ENCODE measurements at regions not wholly inside any gene's neighbourhood (a gene's known extent, or its start where the extent isn't known, plus 50 kb on each side); places are given as distances from the start of the nearest gene placed in this dataset.

- DNase-seq = no peak
- H3K27ac ChIP-seq (ENCODE audit: low read length) = no peak overlapping the region
- H3K4me3 ChIP-seq (ENCODE audit: low read length) = no peak overlapping the region
- H3K4me1 ChIP-seq (ENCODE audit: control insufficient read depth, insufficient read depth, low read length) = no peaks in the 10 kb centered on the region
- H3K9me3 ChIP-seq (replicated peaks; ENCODE audit: control insufficient read depth, low read depth, low read length) = no peaks in the 10 kb centered on the region
- WGBS (ENCODE audit: insufficient coverage) = 67% methylated on average over 1 of the region's 1 CpG
- no peaks in the 10 kb centered on the region for H3K36me3 ChIP-seq (ENCODE audit: control insufficient read depth, insufficient read depth, low read length)
- no peaks in the 10 kb centered on the region for H3K27me3 ChIP-seq (ENCODE audit: control insufficient read depth, insufficient read depth, low read length)
Observed at GRCh38 chr1:208433086-208433485, 188.9 kb upstream of the PLXNA2 start.

GRCh38 chr1:208433971-208434370 lies 189.8 kb upstream of the PLXNA2 start:
- DNase-seq = no peak
- Histone ChIP-seq H3K4me1 (ENCODE audit: control insufficient read depth, insufficient read depth, low read length) (no peaks in the 10 kb centered on the region), H3K27me3 (ENCODE audit: control insufficient read depth, insufficient read depth, low read length) (no peaks in the 10 kb centered on the region), H3K4me3 (ENCODE audit: low read length) (no peak overlapping the region), H3K27ac (ENCODE audit: low read length) (no peak overlapping the region), H3K36me3 (ENCODE audit: control insufficient read depth, insufficient read depth, low read length) (no peaks in the 10 kb centered on the region), H3K9me3 (replicated peaks; ENCODE audit: control insufficient read depth, low read depth, low read length) (no peaks in the 10 kb centered on the region)
- WGBS (ENCODE audit: insufficient coverage) = 50% methylated on average over 3 of the region's 4 CpGs

- Histone ChIP-seq H3K9me3 (replicated peaks; ENCODE audit: control insufficient read depth, low read depth, low read length) (no peaks in the 10 kb centered on the region), H3K4me1 (ENCODE audit: control insufficient read depth, insufficient read depth, low read length) (no peaks in the 10 kb centered on the region), H3K4me3 (ENCODE audit: low read length) (no peak overlapping the region), H3K36me3 (ENCODE audit: control insufficient read depth, insufficient read depth, low read length) (no peaks in the 10 kb centered on the region), H3K27me3 (ENCODE audit: control insufficient read depth, insufficient read depth, low read length) (no peaks in the 10 kb centered on the region), H3K27ac (ENCODE audit: low read length) (no peak overlapping the region)
- DNase-seq = no peak
- WGBS (ENCODE audit: insufficient coverage) = 24% methylated on average over 2 of the region's 3 CpGs
Observed at GRCh38 chr1:208437401-208437800, 193.2 kb upstream of the PLXNA2 start.

- Histone ChIP-seq H3K27me3 (ENCODE audit: control insufficient read depth, insufficient read depth, low read length) (no peaks in the 10 kb centered on the region), H3K4me3 (ENCODE audit: low read length) (no peak overlapping the region), H3K9me3 (replicated peaks; ENCODE audit: control insufficient read depth, low read depth, low read length) (no peaks in the 10 kb centered on the region), H3K36me3 (ENCODE audit: control insufficient read depth, insufficient read depth, low read length) (no peaks in the 10 kb centered on the region), H3K27ac (ENCODE audit: low read length) (no peak overlapping the region), H3K4me1 (ENCODE audit: control insufficient read depth, insufficient read depth, low read length) (no peaks in the 10 kb centered on the region)
- no CpG with 5 or more reads among the region's 2 CpGs for WGBS (ENCODE audit: insufficient coverage)
- no peak for DNase-seq
Observed at GRCh38 chr1:208438112-208438699, 194.0 kb upstream of the PLXNA2 start.

- no peak for DNase-seq
- H3K4me3 ChIP-seq (ENCODE audit: low read length) = no peak overlapping the region
- WGBS (ENCODE audit: insufficient coverage) = 55% methylated on average over 6 of the region's 7 CpGs
- no peaks in the 10 kb centered on the region for H3K9me3 ChIP-seq (replicated peaks; ENCODE audit: control insufficient read depth, low read depth, low read length)
- H3K36me3 ChIP-seq (ENCODE audit: control insufficient read depth, insufficient read depth, low read length) = no peaks in the 10 kb centered on the region
- no peak overlapping the region for H3K27ac ChIP-seq (ENCODE audit: low read length)
- H3K27me3 ChIP-seq (ENCODE audit: control insufficient read depth, insufficient read depth, low read length) = no peaks in the 10 kb centered on the region
- peaks cover 6% of the 10 kb centered on the region for H3K4me1 ChIP-seq (ENCODE audit: control insufficient read depth, insufficient read depth, low read length)
Observed at GRCh38 chr1:208445758-208446203, 201.6 kb upstream of the PLXNA2 start.

- Histone ChIP-seq H3K9me3 (replicated peaks; ENCODE audit: control insufficient read depth, low read depth, low read length) (no peaks in the 10 kb centered on the region), H3K4me3 (ENCODE audit: low read length) (no peak overlapping the region), H3K36me3 (ENCODE audit: control insufficient read depth, insufficient read depth, low read length) (no peaks in the 10 kb centered on the region), H3K27me3 (ENCODE audit: control insufficient read depth, insufficient read depth, low read length) (no peaks in the 10 kb centered on the region), H3K27ac (ENCODE audit: low read length) (no peak overlapping the region), H3K4me1 (ENCODE audit: control insufficient read depth, insufficient read depth, low read length) (peaks cover 6% of the 10 kb centered on the region)
- DNase-seq = no peak
- 57% methylated on average over 5 of the region's 5 CpGs for WGBS (ENCODE audit: insufficient coverage)
Observed at GRCh38 chr1:208446271-208446691, 202.1 kb upstream of the PLXNA2 start.

GRCh38 chr1:208448425-208448824 lies 204.2 kb upstream of the PLXNA2 start:
- no peak overlapping the region for H3K27ac ChIP-seq (ENCODE audit: low read length)
- WGBS (ENCODE audit: insufficient coverage) = no CpG with 5 or more reads among the region's 4 CpGs
- peaks cover 6% of the 10 kb centered on the region for H3K4me1 ChIP-seq (ENCODE audit: control insufficient read depth, insufficient read depth, low read length)
- no peak overlapping the region for H3K4me3 ChIP-seq (ENCODE audit: low read length)
- H3K36me3 ChIP-seq (ENCODE audit: control insufficient read depth, insufficient read depth, low read length) = no peaks in the 10 kb centered on the region
- H3K9me3 ChIP-seq (replicated peaks; ENCODE audit: control insufficient read depth, low read depth, low read length) = no peaks in the 10 kb centered on the region
- H3K27me3 ChIP-seq (ENCODE audit: control insufficient read depth, insufficient read depth, low read length) = no peaks in the 10 kb centered on the region
- DNase-seq = no peak

GRCh38 chr1:208449951-208450350 lies 205.8 kb upstream of the PLXNA2 start:
- no peak overlapping the region for H3K4me3 ChIP-seq (ENCODE audit: low read length)
- H3K4me1 ChIP-seq (ENCODE audit: control insufficient read depth, insufficient read depth, low read length) = peaks cover 6% of the 10 kb centered on the region
- no peaks in the 10 kb centered on the region for H3K36me3 ChIP-seq (ENCODE audit: control insufficient read depth, insufficient read depth, low read length)
- H3K9me3 ChIP-seq (replicated peaks; ENCODE audit: control insufficient read depth, low read depth, low read length) = no peaks in the 10 kb centered on the region
- DNase-seq = no peak
- H3K27me3 ChIP-seq (ENCODE audit: control insufficient read depth, insufficient read depth, low read length) = no peaks in the 10 kb centered on the region
- no peak overlapping the region for H3K27ac ChIP-seq (ENCODE audit: low read length)
- WGBS (ENCODE audit: insufficient coverage) = 85% methylated on average over 6 of the region's 7 CpGs

GRCh38 chr1:208450958-208451357 lies 206.8 kb upstream of the PLXNA2 start:
- H3K27me3 ChIP-seq (ENCODE audit: control insufficient read depth, insufficient read depth, low read length) = no peaks in the 10 kb centered on the region
- H3K4me1 ChIP-seq (ENCODE audit: control insufficient read depth, insufficient read depth, low read length) = peaks cover 6% of the 10 kb centered on the region
- H3K36me3 ChIP-seq (ENCODE audit: control insufficient read depth, insufficient read depth, low read length) = no peaks in the 10 kb centered on the region
- H3K9me3 ChIP-seq (replicated peaks; ENCODE audit: control insufficient read depth, low read depth, low read length) = no peaks in the 10 kb centered on the region
- 60% methylated on average over 7 of the region's 10 CpGs for WGBS (ENCODE audit: insufficient coverage)
- no peak for DNase-seq
- no peak overlapping the region for H3K27ac ChIP-seq (ENCODE audit: low read length)
- no peak overlapping the region for H3K4me3 ChIP-seq (ENCODE audit: low read length)

GRCh38 chr1:208455821-208456220 lies 211.6 kb upstream of the PLXNA2 start:
- Histone ChIP-seq H3K36me3 (ENCODE audit: control insufficient read depth, insufficient read depth, low read length) (no peaks in the 10 kb centered on the region), H3K4me3 (ENCODE audit: low read length) (no peak overlapping the region), H3K27ac (ENCODE audit: low read length) (no peak overlapping the region), H3K27me3 (ENCODE audit: control insufficient read depth, insufficient read depth, low read length) (no peaks in the 10 kb centered on the region), H3K4me1 (ENCODE audit: control insufficient read depth, insufficient read depth, low read length) (no peaks in the 10 kb centered on the region), H3K9me3 (replicated peaks; ENCODE audit: control insufficient read depth, low read depth, low read length) (no peaks in the 10 kb centered on the region)
- no peak for DNase-seq
- WGBS (ENCODE audit: insufficient coverage) = no CpG with 5 or more reads among the region's 3 CpGs

- H3K9me3 ChIP-seq (replicated peaks; ENCODE audit: control insufficient read depth, low read depth, low read length) = no peaks in the 10 kb centered on the region
- no peak for DNase-seq
- H3K4me3 ChIP-seq (ENCODE audit: low read length) = no peak overlapping the region
- WGBS (ENCODE audit: insufficient coverage) = no CpG with 5 or more reads among the region's 2 CpGs
- H3K27ac ChIP-seq (ENCODE audit: low read length) = no peak overlapping the region
- H3K27me3 ChIP-seq (ENCODE audit: control insufficient read depth, insufficient read depth, low read length) = no peaks in the 10 kb centered on the region
- no peaks in the 10 kb centered on the region for H3K36me3 ChIP-seq (ENCODE audit: control insufficient read depth, insufficient read depth, low read length)
- H3K4me1 ChIP-seq (ENCODE audit: control insufficient read depth, insufficient read depth, low read length) = no peaks in the 10 kb centered on the region
Observed at GRCh38 chr1:208456487-208456886, 212.3 kb upstream of the PLXNA2 start.
